ENCODE measurements at regions not wholly inside any gene's neighbourhood (a gene's known extent, or its start where the extent isn't known, plus 50 kb on each side); places are given as distances from the start of the nearest gene placed in this dataset.

GRCh38 chr21:15455819-15456462 lies 273.8 kb upstream of the USP25 start:
- Histone ChIP-seq H3K9me3 (ENCODE audit: low read depth) (no peaks in the 10 kb centered on the region), H3K27me3 (no peaks in the 10 kb centered on the region), H3K36me3 (no peaks in the 10 kb centered on the region), H2AFZ (replicated peaks) (no peak overlapping the region), H3F3A (ENCODE audit: low read depth) (no peaks in the 10 kb centered on the region), H4K20me1 (ENCODE audit: low read depth) (no peaks in the 10 kb centered on the region), H3K79me2 (ENCODE audit: low read depth) (no peaks in the 10 kb centered on the region), H3K9ac (no peak overlapping the region), H3K27ac (no peak overlapping the region), H3K4me2 (no peak overlapping the region), H3K4me3 (no peak overlapping the region), H3K4me1 (no peaks in the 10 kb centered on the region)
- peaks cover 13% of the 10 kb centered on the region for H3K4me1 Mint-ChIP-seq
- DNase-seq (ENCODE audit: low spot score) = no peak
- H3K27ac Mint-ChIP-seq = no peak overlapping the region
- peaks cover 4% of the 10 kb centered on the region for H3K27me3 Mint-ChIP-seq (ENCODE audit: insufficient read depth, low read depth)
- no peak overlapping the region for H3K4me3 Mint-ChIP-seq
- H3K9me3 Mint-ChIP-seq = peaks cover 24% of the 10 kb centered on the region
- TF ChIP-seq CTCF (IDR thresholded peaks at IDR 0.05) = no peak
- no peak for TF ChIP-seq EZH2 (IDR thresholded peaks at IDR 0.05)
- no peak for TF ChIP-seq EZH2phosphoT487 (IDR thresholded peaks at IDR 0.05)
- H3K36me3 Mint-ChIP-seq = peaks cover 2% of the 10 kb centered on the region

GRCh38 chr21:15457965-15458364 lies 271.8 kb upstream of the USP25 start:
- H3K4me3 ChIP-seq = no peak overlapping the region
- Mint-ChIP-seq H3K27ac (no peak overlapping the region), H3K4me3 (no peak overlapping the region), H3K36me3 (peaks cover 5% of the 10 kb centered on the region), H3K27me3 (ENCODE audit: insufficient read depth, low read depth) (peaks cover 4% of the 10 kb centered on the region), H3K4me1 (peaks cover 26% of the 10 kb centered on the region), H3K9me3 (peaks cover 18% of the 10 kb centered on the region)
- H2AFZ ChIP-seq (replicated peaks) = no peak overlapping the region
- H3K36me3 ChIP-seq = no peaks in the 10 kb centered on the region
- no peaks in the 10 kb centered on the region for H3K9me3 ChIP-seq (ENCODE audit: low read depth)
- H3K27me3 ChIP-seq = no peaks in the 10 kb centered on the region
- H3K79me2 ChIP-seq (ENCODE audit: low read depth) = no peaks in the 10 kb centered on the region
- no peaks in the 10 kb centered on the region for H3F3A ChIP-seq (ENCODE audit: low read depth)
- H3K9ac ChIP-seq = no peak overlapping the region
- no peak overlapping the region for H3K4me2 ChIP-seq
- no peak for TF ChIP-seq EZH2phosphoT487 (IDR thresholded peaks at IDR 0.05)
- no peak for TF ChIP-seq EZH2 (IDR thresholded peaks at IDR 0.05)
- no peak for TF ChIP-seq CTCF (IDR thresholded peaks at IDR 0.05)
- H3K27ac ChIP-seq = no peak overlapping the region
- no peak for DNase-seq (ENCODE audit: low spot score)
- peaks cover 10% of the 10 kb centered on the region for H3K4me1 ChIP-seq
- H4K20me1 ChIP-seq (ENCODE audit: low read depth) = no peaks in the 10 kb centered on the region

GRCh38 chr21:15462092-15462491 lies 267.7 kb upstream of the USP25 start:
- H3F3A ChIP-seq (ENCODE audit: low read depth) = no peaks in the 10 kb centered on the region
- peaks cover 33% of the 10 kb centered on the region for H3K4me1 Mint-ChIP-seq

More at GRCh38 chr21:15462092-15462491, 267.7 kb upstream of the USP25 start:
- Histone ChIP-seq H3K4me1 (peaks cover 12% of the 10 kb centered on the region), H3K79me2 (ENCODE audit: low read depth) (no peaks in the 10 kb centered on the region), H4K20me1 (ENCODE audit: low read depth) (no peaks in the 10 kb centered on the region), H3K36me3 (no peaks in the 10 kb centered on the region), H3K9ac (no peak overlapping the region), H2AFZ (replicated peaks) (no peak overlapping the region), H3K27ac (no peak overlapping the region), H3K27me3 (no peaks in the 10 kb centered on the region), H3K9me3 (ENCODE audit: low read depth) (no peaks in the 10 kb centered on the region), H3K4me2 (no peak overlapping the region), H3K4me3 (no peak overlapping the region)
- Mint-ChIP-seq H3K9me3 (peaks cover 29% of the 10 kb centered on the region), H3K27me3 (ENCODE audit: insufficient read depth, low read depth) (peaks cover 2% of the 10 kb centered on the region), H3K27ac (peak overlapping the region; percentile 69), H3K36me3 (peaks cover 4% of the 10 kb centered on the region), H3K4me3 (no peak overlapping the region)
- no peak for DNase-seq (ENCODE audit: low spot score)
- TF ChIP-seq EZH2phosphoT487 (IDR thresholded peaks at IDR 0.05) (no peak), EZH2 (IDR thresholded peaks at IDR 0.05) (no peak), CTCF (IDR thresholded peaks at IDR 0.05) (no peak)

Data from neural progenitor cell (in vitro differentiated cells).